ENCODE measurements at regions not wholly inside any gene's neighbourhood (a gene's known extent, or its start where the extent isn't known, plus 50 kb on each side); places are given as distances from the start of the nearest gene placed in this dataset.

GRCh38 chr2:235399895-235400294, 93.9 kb upstream of the AGAP1 start:
- Mint-ChIP-seq H3K27ac (ENCODE audit: low read depth) (no peak overlapping the region), H3K9me3 (no peaks in the 10 kb centered on the region), H3K36me3 (ENCODE audit: insufficient read depth) (no peaks in the 10 kb centered on the region), H3K27me3 (peaks cover 56% of the 10 kb centered on the region), H3K4me3 (no peak overlapping the region), H3K4me1 (no peaks in the 10 kb centered on the region)
- ATAC-seq (replicated peaks; ENCODE audit: extremely low read depth, poor library complexity, severe bottlenecking), result no peak
- DNase-seq (ENCODE audit: low spot score in 2 of 2), result no peak

GRCh38 chr2:235402422-235402821, 91.4 kb upstream of the AGAP1 start:
- Mint-ChIP-seq H3K36me3 (ENCODE audit: insufficient read depth) (no peaks in the 10 kb centered on the region), H3K4me1 (no peaks in the 10 kb centered on the region), H3K27me3 (peaks cover 50% of the 10 kb centered on the region), H3K4me3 (no peak overlapping the region), H3K9me3 (no peaks in the 10 kb centered on the region), H3K27ac (ENCODE audit: low read depth) (no peak overlapping the region)
- ATAC-seq (replicated peaks; ENCODE audit: extremely low read depth, poor library complexity, severe bottlenecking) (no peak), DNase-seq (ENCODE audit: low spot score in 2 of 2) (no peak)

- peaks cover 49% of the 10 kb centered on the region for H3K27me3 Mint-ChIP-seq
- DNase-seq (ENCODE audit: low spot score in 2 of 2), result no peak
- H3K36me3 Mint-ChIP-seq (ENCODE audit: insufficient read depth), result no peaks in the 10 kb centered on the region
- H3K4me1 Mint-ChIP-seq, result no peaks in the 10 kb centered on the region
- no peak for ATAC-seq (replicated peaks; ENCODE audit: extremely low read depth, poor library complexity, severe bottlenecking)
- no peak overlapping the region for H3K4me3 Mint-ChIP-seq
- H3K27ac Mint-ChIP-seq (ENCODE audit: low read depth), result no peak overlapping the region
- no peaks in the 10 kb centered on the region for H3K9me3 Mint-ChIP-seq
Measured at GRCh38 chr2:235405612-235406361, 88.1 kb upstream of the AGAP1 start.

- no peaks in the 10 kb centered on the region for H3K4me1 Mint-ChIP-seq
- H3K27ac Mint-ChIP-seq (ENCODE audit: low read depth), result no peak overlapping the region
- DNase-seq (ENCODE audit: low spot score in 2 of 2) (no peak), ATAC-seq (replicated peaks; ENCODE audit: extremely low read depth, poor library complexity, severe bottlenecking) (no peak)
- peaks cover 54% of the 10 kb centered on the region for H3K27me3 Mint-ChIP-seq
- no peaks in the 10 kb centered on the region for H3K9me3 Mint-ChIP-seq
- H3K36me3 Mint-ChIP-seq (ENCODE audit: insufficient read depth), result no peaks in the 10 kb centered on the region
- H3K4me3 Mint-ChIP-seq, result no peak overlapping the region
Measured at GRCh38 chr2:235406430-235406829, 87.4 kb upstream of the AGAP1 start.

- ATAC-seq (replicated peaks; ENCODE audit: extremely low read depth, poor library complexity, severe bottlenecking), result no peak
- Mint-ChIP-seq H3K36me3 (ENCODE audit: insufficient read depth) (no peaks in the 10 kb centered on the region), H3K9me3 (no peaks in the 10 kb centered on the region), H3K27me3 (peaks cover 65% of the 10 kb centered on the region), H3K27ac (ENCODE audit: low read depth) (no peak overlapping the region), H3K4me3 (no peak overlapping the region), H3K4me1 (no peaks in the 10 kb centered on the region)
- DNase-seq (ENCODE audit: low spot score in 2 of 2), result no peak
Measured at GRCh38 chr2:235411905-235412485, 81.8 kb upstream of the AGAP1 start.

GRCh38 chr2:235413064-235413463, 80.8 kb upstream of the AGAP1 start:
- Mint-ChIP-seq H3K4me3 (no peak overlapping the region), H3K36me3 (ENCODE audit: insufficient read depth) (no peaks in the 10 kb centered on the region), H3K27me3 (peaks cover 71% of the 10 kb centered on the region), H3K4me1 (no peaks in the 10 kb centered on the region), H3K9me3 (no peaks in the 10 kb centered on the region), H3K27ac (ENCODE audit: low read depth) (no peak overlapping the region)
- ATAC-seq (replicated peaks; ENCODE audit: extremely low read depth, poor library complexity, severe bottlenecking) (no peak), DNase-seq (ENCODE audit: low spot score in 2 of 2) (no peak)

GRCh38 chr2:235414422-235414821, 79.4 kb upstream of the AGAP1 start:
- DNase-seq (ENCODE audit: low spot score in 2 of 2) (no peak), ATAC-seq (replicated peaks; ENCODE audit: extremely low read depth, poor library complexity, severe bottlenecking) (no peak)
- H3K27me3 Mint-ChIP-seq, result peaks cover 80% of the 10 kb centered on the region
- H3K4me1 Mint-ChIP-seq, result no peaks in the 10 kb centered on the region
- H3K36me3 Mint-ChIP-seq (ENCODE audit: insufficient read depth), result no peaks in the 10 kb centered on the region
- no peak overlapping the region for H3K27ac Mint-ChIP-seq (ENCODE audit: low read depth)
- H3K4me3 Mint-ChIP-seq, result no peak overlapping the region
- H3K9me3 Mint-ChIP-seq, result no peaks in the 10 kb centered on the region

- peaks cover 64% of the 10 kb centered on the region for H3K27me3 Mint-ChIP-seq
- DNase-seq (ENCODE audit: low spot score in 2 of 2) (no peak), ATAC-seq (replicated peaks; ENCODE audit: extremely low read depth, poor library complexity, severe bottlenecking) (no peak)
- H3K4me1 Mint-ChIP-seq, result no peaks in the 10 kb centered on the region
- no peak overlapping the region for H3K27ac Mint-ChIP-seq (ENCODE audit: low read depth)
- H3K4me3 Mint-ChIP-seq, result no peak overlapping the region
- H3K36me3 Mint-ChIP-seq (ENCODE audit: insufficient read depth), result no peaks in the 10 kb centered on the region
- H3K9me3 Mint-ChIP-seq, result no peaks in the 10 kb centered on the region
Measured at GRCh38 chr2:235416858-235417499, 76.9 kb upstream of the AGAP1 start.

- ATAC-seq (replicated peaks; ENCODE audit: extremely low read depth, poor library complexity, severe bottlenecking) (no peak), DNase-seq (ENCODE audit: low spot score in 2 of 2) (no peak)
- Mint-ChIP-seq H3K4me1 (no peaks in the 10 kb centered on the region), H3K27ac (ENCODE audit: low read depth) (no peak overlapping the region), H3K9me3 (no peaks in the 10 kb centered on the region), H3K27me3 (peaks cover 52% of the 10 kb centered on the region), H3K36me3 (ENCODE audit: insufficient read depth) (no peaks in the 10 kb centered on the region), H3K4me3 (no peak overlapping the region)
Measured at GRCh38 chr2:235418918-235419317, 74.9 kb upstream of the AGAP1 start.

- Mint-ChIP-seq H3K9me3 (no peaks in the 10 kb centered on the region), H3K27ac (ENCODE audit: low read depth) (no peak overlapping the region), H3K4me1 (no peaks in the 10 kb centered on the region), H3K27me3 (peaks cover 45% of the 10 kb centered on the region), H3K36me3 (ENCODE audit: insufficient read depth) (no peaks in the 10 kb centered on the region), H3K4me3 (no peak overlapping the region)
- ATAC-seq (replicated peaks; ENCODE audit: extremely low read depth, poor library complexity, severe bottlenecking) (no peak), DNase-seq (ENCODE audit: low spot score in 2 of 2) (no peak)
Measured at GRCh38 chr2:235419996-235420395, 73.8 kb upstream of the AGAP1 start.

- Mint-ChIP-seq H3K36me3 (ENCODE audit: insufficient read depth) (no peaks in the 10 kb centered on the region), H3K4me1 (no peaks in the 10 kb centered on the region), H3K4me3 (no peak overlapping the region), H3K27me3 (peaks cover 35% of the 10 kb centered on the region), H3K27ac (ENCODE audit: low read depth) (no peak overlapping the region), H3K9me3 (no peaks in the 10 kb centered on the region)
- ATAC-seq (replicated peaks; ENCODE audit: extremely low read depth, poor library complexity, severe bottlenecking) (no peak), DNase-seq (ENCODE audit: low spot score in 2 of 2) (no peak)
Measured at GRCh38 chr2:235421618-235422017, 72.2 kb upstream of the AGAP1 start.

GRCh38 chr2:235430366-235431083, 63.3 kb upstream of the AGAP1 start:
- no peak for DNase-seq (ENCODE audit: low spot score in 2 of 2)
- H3K9me3 Mint-ChIP-seq, result no peaks in the 10 kb centered on the region
- no peak overlapping the region for H3K27ac Mint-ChIP-seq (ENCODE audit: low read depth)
- no peak for ATAC-seq (replicated peaks; ENCODE audit: extremely low read depth, poor library complexity, severe bottlenecking)
- H3K4me1 Mint-ChIP-seq, result no peaks in the 10 kb centered on the region
- H3K27me3 Mint-ChIP-seq, result peaks cover 49% of the 10 kb centered on the region
- H3K4me3 Mint-ChIP-seq, result no peak overlapping the region
- H3K36me3 Mint-ChIP-seq (ENCODE audit: insufficient read depth), result no peaks in the 10 kb centered on the region
